SH-SY5Y (cell line): ENCODE measurements at regions not wholly inside any gene's neighbourhood (a gene's known extent, or its start where the extent isn't known, plus 50 kb on each side); places are given as distances from the start of the nearest gene placed in this dataset.

Source experiments
- GATA2 ChIP-seq: IDR thresholded peaks from 2 replicates; pipeline ENCODE4 v1.6.1; 2011; ENCODE audit warnings: mild to moderate bottlenecking, low read depth, low read length
- GATA3 ChIP-seq: IDR thresholded peaks from 2 replicates; pipeline ENCODE4 v1.6.1; 2011; ENCODE audit warnings: low read depth, mild to moderate bottlenecking, low read length, moderate library complexity

DNA sequence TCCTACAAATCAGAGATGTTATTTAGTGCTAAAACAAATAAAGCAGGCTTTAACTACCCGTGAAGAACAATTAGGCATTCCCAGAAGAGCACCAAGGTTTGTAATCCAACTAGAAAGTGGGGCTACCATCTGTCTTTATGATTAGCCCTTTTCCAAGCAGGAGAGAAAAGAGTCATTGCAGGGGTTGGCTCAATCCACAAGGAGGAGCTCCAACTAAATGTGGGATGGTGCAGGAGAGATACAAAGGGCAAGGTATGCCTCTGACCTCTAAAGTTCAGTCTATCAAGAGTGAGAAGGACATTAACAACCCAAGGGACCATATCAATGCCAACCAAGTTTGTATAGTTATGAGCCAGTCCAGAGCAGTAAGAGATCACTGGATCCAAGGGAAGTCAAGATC lies 382.7 kb upstream of the DUSP10 start:
- TF ChIP-seq GATA3 (no peak), GATA2 (no peak)
